ENCODE measurements at regions not wholly inside any gene's neighbourhood (a gene's known extent, or its start where the extent isn't known, plus 50 kb on each side); places are given as distances from the start of the nearest gene placed in this dataset.

DNA sequence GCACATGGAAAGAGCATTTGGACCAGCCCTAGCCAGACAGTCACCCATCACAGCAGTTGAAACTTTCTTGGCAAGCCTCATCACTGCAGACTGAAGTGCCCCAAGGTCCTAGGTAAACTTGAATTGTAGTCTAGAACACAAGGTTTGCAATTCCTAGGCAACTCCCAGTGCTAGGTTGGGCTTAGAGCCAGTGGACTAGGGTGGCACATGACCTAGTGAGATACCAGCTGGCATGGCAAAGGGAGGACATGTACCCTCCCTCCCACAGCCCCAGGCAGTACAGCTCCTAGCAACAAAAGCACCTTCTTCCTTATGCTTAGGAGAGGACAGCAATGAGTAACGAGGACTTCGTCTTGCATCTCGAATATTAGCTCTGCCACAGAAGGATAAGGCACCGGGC lies 889.5 kb downstream of the JRKL start:
- Histone ChIP-seq H3K36me3 (no peaks in the 10 kb centered on the region), H3K4me3 (no peak overlapping the region), H3K9me3 (no peaks in the 10 kb centered on the region), H3K4me1 (no peaks in the 10 kb centered on the region), H3K27ac (no peak overlapping the region), H3K27me3 (no peaks in the 10 kb centered on the region)
- DNase-seq (no peak), ATAC-seq (no peak)
- TF ChIP-seq POLR2A (IDR thresholded peaks at IDR 0.05), result no peak
- TF ChIP-seq, protein P1, sequence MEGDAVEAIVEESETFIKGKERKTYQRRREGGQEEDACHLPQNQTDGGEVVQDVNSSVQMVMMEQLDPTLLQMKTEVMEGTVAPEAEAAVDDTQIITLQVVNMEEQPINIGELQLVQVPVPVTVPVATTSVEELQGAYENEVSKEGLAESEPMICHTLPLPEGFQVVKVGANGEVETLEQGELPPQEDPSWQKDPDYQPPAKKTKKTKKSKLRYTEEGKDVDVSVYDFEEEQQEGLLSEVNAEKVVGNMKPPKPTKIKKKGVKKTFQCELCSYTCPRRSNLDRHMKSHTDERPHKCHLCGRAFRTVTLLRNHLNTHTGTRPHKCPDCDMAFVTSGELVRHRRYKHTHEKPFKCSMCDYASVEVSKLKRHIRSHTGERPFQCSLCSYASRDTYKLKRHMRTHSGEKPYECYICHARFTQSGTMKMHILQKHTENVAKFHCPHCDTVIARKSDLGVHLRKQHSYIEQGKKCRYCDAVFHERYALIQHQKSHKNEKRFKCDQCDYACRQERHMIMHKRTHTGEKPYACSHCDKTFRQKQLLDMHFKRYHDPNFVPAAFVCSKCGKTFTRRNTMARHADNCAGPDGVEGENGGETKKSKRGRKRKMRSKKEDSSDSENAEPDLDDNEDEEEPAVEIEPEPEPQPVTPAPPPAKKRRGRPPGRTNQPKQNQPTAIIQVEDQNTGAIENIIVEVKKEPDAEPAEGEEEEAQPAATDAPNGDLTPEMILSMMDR (IDR thresholded peaks at IDR 0.05 in 4 of 5, conservative IDR thresholded peaks at IDR 0.05 in 1 of 5), result no peak
- in situ Hi-C loops (cut with MboI; ENCODE audit: low sequenced_read_pairs in 4 of 4) (no loop called here), intact Hi-C loops (cut with DNase I; ENCODE audit: low total_unique reads) (no loop called here)

DNA sequence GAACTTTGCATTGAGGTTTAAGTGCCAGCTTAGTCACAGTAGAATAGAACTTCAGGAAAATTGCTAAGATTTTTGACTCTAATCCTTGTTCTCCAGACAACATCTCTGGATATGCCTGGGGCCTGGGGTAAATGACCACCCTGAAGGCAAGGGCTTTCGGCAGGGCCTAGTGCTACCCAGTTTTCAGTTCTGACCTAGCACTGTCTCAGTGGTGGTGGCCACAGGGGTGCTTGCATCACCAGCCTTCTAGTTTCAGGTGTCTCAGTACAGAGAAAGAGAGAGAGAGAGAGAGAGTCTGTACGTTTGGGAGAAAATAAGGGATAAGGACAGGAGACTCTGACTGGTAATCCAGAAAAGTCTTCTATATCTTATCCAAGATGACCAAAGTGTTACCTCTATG lies 890.5 kb downstream of the JRKL start:
- no peak overlapping the region for H3K27ac ChIP-seq
- no peaks in the 10 kb centered on the region for H3K27me3 ChIP-seq
- H3K9me3 ChIP-seq, result no peaks in the 10 kb centered on the region
- no peaks in the 10 kb centered on the region for H3K36me3 ChIP-seq
- H3K4me3 ChIP-seq, result no peak overlapping the region
- in situ Hi-C loops (cut with MboI; ENCODE audit: low sequenced_read_pairs in 4 of 4) (no loop called here), intact Hi-C loops (cut with DNase I; ENCODE audit: low total_unique reads) (no loop called here)
- DNase-seq, result no peak
- H3K4me1 ChIP-seq, result no peaks in the 10 kb centered on the region
- ATAC-seq, result no peak
- TF ChIP-seq POLR2A (IDR thresholded peaks at IDR 0.05), result no peak
- TF ChIP-seq, protein P1 (IDR thresholded peaks at IDR 0.05 in 4 of 5, conservative IDR thresholded peaks at IDR 0.05 in 1 of 5), result no peak

DNA sequence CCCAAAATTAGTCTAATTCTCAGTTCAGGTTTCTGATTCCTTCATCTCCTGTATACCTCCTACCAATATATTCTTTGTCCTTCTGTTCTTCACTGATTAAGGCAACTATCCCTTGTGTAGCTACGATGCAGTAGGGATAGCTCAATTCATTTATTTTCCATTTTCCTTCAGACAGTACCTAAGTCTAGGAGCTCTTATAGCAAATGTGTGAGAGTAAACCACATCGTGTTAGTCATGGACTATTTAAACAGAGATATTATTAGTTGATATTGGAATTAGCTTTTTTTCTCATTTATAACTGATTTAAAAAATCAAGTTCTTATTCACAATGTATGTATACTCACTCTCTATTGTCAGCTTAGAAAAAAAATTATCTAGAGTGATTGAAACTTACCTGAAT lies 900.0 kb downstream of the JRKL start:
- H3K9me3 ChIP-seq, result no peaks in the 10 kb centered on the region
- no peaks in the 10 kb centered on the region for H3K4me1 ChIP-seq
- H3K27me3 ChIP-seq, result no peaks in the 10 kb centered on the region
- in situ Hi-C loops (cut with MboI; ENCODE audit: low sequenced_read_pairs in 4 of 4) (no loop called here), intact Hi-C loops (cut with DNase I; ENCODE audit: low total_unique reads) (no loop called here)
- DNase-seq, result no peak
- peak; percentile 31 to 36 for ATAC-seq
- H3K27ac ChIP-seq, result peak overlapping the region; percentile 59 to 68 (median 60)
- peak overlapping the region in 1 of 4 donors; percentile 17 for H3K4me3 ChIP-seq
- no peak for TF ChIP-seq POLR2A (IDR thresholded peaks at IDR 0.05)
- TF ChIP-seq, protein P1 (IDR thresholded peaks at IDR 0.05 in 4 of 5, conservative IDR thresholded peaks at IDR 0.05 in 1 of 5), result no peak
- no peaks in the 10 kb centered on the region for H3K36me3 ChIP-seq

DNA sequence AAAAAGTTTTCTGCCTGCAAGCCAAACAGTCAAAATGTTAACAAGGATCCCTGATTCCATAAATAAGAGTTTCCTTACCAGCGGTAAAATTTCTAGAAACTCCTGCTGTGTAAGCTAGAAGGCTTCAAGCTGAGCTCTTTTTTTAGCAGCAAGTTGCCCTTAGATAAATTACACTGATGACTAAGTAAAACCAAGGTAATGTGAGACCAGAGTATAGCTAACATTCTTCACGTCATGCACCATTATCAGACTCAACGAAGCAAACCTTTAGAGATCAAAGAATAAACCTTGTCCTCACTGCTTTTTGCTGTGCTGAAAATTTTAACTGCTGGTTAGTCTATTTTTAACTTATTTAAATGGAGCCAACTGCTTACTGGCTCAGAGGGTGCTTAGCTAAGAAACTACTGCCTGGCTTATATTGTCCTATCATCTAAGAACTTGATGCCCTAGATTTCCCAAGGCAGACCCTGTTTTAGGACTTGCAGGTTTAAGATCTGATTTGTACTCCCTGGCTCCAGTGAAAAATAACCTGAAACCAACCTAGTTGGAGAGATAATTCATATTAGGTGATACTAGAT lies 900.7 kb downstream of the JRKL start:
- H3K9me3 ChIP-seq, result no peaks in the 10 kb centered on the region
- H3K27ac ChIP-seq, result peak overlapping the region; percentile 59 to 68 (median 60)
- DNase-seq (no peak), ATAC-seq (peak; percentile 95 to 96)
- no peaks in the 10 kb centered on the region for H3K36me3 ChIP-seq
- no peaks in the 10 kb centered on the region for H3K4me1 ChIP-seq
- TF ChIP-seq POLR2A (IDR thresholded peaks at IDR 0.05), result no peak
- TF ChIP-seq, protein P1 (IDR thresholded peaks at IDR 0.05 in 4 of 5, conservative IDR thresholded peaks at IDR 0.05 in 1 of 5), result no peak
- H3K27me3 ChIP-seq, result no peaks in the 10 kb centered on the region
- intact Hi-C loops (cut with DNase I; ENCODE audit: low total_unique reads) (no loop called here), in situ Hi-C loops (cut with MboI; ENCODE audit: low sequenced_read_pairs in 4 of 4) (no loop called here)
- peak overlapping the region in 1 of 4 donors; percentile 17 for H3K4me3 ChIP-seq

- TF ChIP-seq, protein P1 (IDR thresholded peaks at IDR 0.05 in 4 of 5, conservative IDR thresholded peaks at IDR 0.05 in 1 of 5), result no peak
- no peak for TF ChIP-seq POLR2A (IDR thresholded peaks at IDR 0.05)
- DNase-seq (no peak), ATAC-seq (no peak)
- H3K36me3 ChIP-seq, result no peaks in the 10 kb centered on the region
- no peaks in the 10 kb centered on the region for H3K27me3 ChIP-seq
- no peak overlapping the region for H3K4me3 ChIP-seq
- in situ Hi-C loops (cut with MboI; ENCODE audit: low sequenced_read_pairs in 4 of 4) (no loop called here), intact Hi-C loops (cut with DNase I; ENCODE audit: low total_unique reads) (no loop called here)
- H3K27ac ChIP-seq, result no peak overlapping the region
- H3K9me3 ChIP-seq, result no peaks in the 10 kb centered on the region
- H3K4me1 ChIP-seq, result no peaks in the 10 kb centered on the region
These were observed 906.5 kb downstream of the JRKL start for GRCh38 chr11:97296301-97296700.

Measured in gastrocnemius medialis (tissue), 4 donors.